ENCODE measurements at regions not wholly inside any gene's neighbourhood (a gene's known extent, or its start where the extent isn't known, plus 50 kb on each side); places are given as distances from the start of the nearest gene placed in this dataset.
A peak's percentile ranks its signal among the peaks of the same experiment; 100 is the strongest.

GRCh38 chr3:168865022-168865551, 769.4 kb upstream of the GOLIM4 start:
- TF ChIP-seq, protein P1, sequence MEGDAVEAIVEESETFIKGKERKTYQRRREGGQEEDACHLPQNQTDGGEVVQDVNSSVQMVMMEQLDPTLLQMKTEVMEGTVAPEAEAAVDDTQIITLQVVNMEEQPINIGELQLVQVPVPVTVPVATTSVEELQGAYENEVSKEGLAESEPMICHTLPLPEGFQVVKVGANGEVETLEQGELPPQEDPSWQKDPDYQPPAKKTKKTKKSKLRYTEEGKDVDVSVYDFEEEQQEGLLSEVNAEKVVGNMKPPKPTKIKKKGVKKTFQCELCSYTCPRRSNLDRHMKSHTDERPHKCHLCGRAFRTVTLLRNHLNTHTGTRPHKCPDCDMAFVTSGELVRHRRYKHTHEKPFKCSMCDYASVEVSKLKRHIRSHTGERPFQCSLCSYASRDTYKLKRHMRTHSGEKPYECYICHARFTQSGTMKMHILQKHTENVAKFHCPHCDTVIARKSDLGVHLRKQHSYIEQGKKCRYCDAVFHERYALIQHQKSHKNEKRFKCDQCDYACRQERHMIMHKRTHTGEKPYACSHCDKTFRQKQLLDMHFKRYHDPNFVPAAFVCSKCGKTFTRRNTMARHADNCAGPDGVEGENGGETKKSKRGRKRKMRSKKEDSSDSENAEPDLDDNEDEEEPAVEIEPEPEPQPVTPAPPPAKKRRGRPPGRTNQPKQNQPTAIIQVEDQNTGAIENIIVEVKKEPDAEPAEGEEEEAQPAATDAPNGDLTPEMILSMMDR (IDR thresholded peaks at IDR 0.05; ENCODE audit: low read depth, low read length), result peak; percentile 52

DNA sequence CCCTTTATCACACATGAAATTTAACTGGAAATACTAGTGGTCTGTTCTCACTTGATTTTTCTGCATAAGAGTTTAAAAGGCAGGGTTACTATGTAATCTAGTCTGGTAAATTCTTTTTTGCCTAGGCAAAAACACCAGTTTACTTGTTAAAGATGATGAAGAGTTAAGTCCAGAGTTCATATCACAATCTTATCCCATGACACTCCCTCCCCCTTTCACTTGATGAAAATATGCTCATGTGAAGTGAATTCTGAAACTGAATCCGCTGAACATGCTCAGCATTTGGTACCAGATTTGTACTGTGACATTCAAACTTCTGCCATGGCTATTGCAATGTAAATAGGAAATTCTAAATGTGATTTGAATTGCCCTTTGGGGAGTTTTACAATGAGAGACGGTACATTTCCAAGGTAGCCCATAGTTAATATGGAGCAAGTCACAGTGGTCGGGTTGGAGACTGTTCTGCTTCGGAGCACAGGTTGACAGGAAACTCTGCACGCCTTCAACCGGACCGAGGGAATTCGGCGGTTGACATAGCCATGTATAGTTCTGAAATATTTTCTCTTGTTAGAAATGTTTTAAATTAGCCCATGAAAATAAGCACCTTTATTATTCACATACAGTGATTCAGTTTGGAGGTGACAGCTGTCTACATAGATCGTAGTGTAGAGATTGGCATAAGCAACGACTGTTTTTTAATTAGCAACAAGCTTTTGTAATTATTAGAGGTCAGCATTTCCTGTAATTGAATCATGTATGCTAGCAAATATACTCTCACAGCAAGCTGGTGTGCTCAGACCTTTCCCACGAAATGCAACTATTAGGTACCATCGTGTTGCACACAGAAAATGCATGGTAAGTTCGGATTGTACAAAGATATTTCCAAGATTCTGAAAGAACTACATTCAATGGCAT, 768.6 kb upstream of the GOLIM4 start:
- no peak overlapping the region for H3K4me3 ChIP-seq (ENCODE audit: low read depth, low read length)
- TF ChIP-seq, protein P1 (IDR thresholded peaks at IDR 0.05; ENCODE audit: low read depth, low read length), result no peak

More at GRCh38 chr3:168865022-168865551, 769.4 kb upstream of the GOLIM4 start:
- no peak overlapping the region for H3K4me3 ChIP-seq (ENCODE audit: low read depth, low read length)

- TF ChIP-seq, protein P1 (IDR thresholded peaks at IDR 0.05; ENCODE audit: low read depth, low read length), result no peak
- H3K4me3 ChIP-seq (ENCODE audit: low read depth, low read length), result no peak overlapping the region
Observed at GRCh38 chr3:168863561-168863960, 767.8 kb upstream of the GOLIM4 start.

GRCh38 chr3:168862466-168862865, 766.7 kb upstream of the GOLIM4 start:
- H3K4me3 ChIP-seq (ENCODE audit: low read depth, low read length), result no peak overlapping the region

GRCh38 chr3:168860592-168860991, 764.9 kb upstream of the GOLIM4 start:
- TF ChIP-seq, protein P1 (IDR thresholded peaks at IDR 0.05; ENCODE audit: low read depth, low read length), result no peak
- no peak overlapping the region for H3K4me3 ChIP-seq (ENCODE audit: low read depth, low read length)

More at GRCh38 chr3:168862466-168862865, 766.7 kb upstream of the GOLIM4 start:
- TF ChIP-seq, protein P1 (IDR thresholded peaks at IDR 0.05; ENCODE audit: low read depth, low read length), result no peak

GRCh38 chr3:168860028-168860427, 764.3 kb upstream of the GOLIM4 start:
- TF ChIP-seq, protein P1 (IDR thresholded peaks at IDR 0.05; ENCODE audit: low read depth, low read length), result no peak
- H3K4me3 ChIP-seq (ENCODE audit: low read depth, low read length), result no peak overlapping the region

GRCh38 chr3:168859574-168859973, 763.9 kb upstream of the GOLIM4 start:
- no peak overlapping the region for H3K4me3 ChIP-seq (ENCODE audit: low read depth, low read length)
- TF ChIP-seq, protein P1 (IDR thresholded peaks at IDR 0.05; ENCODE audit: low read depth, low read length), result no peak
